HepG2 (cell line): ENCODE measurements at regions not wholly inside any gene's neighbourhood (a gene's known extent, or its start where the extent isn't known, plus 50 kb on each side); places are given as distances from the start of the nearest gene placed in this dataset.

Source experiments
- ATAC-seq: fragments of 200-7000 bp; cut with Tn5 transposase; 3 replicates; pipeline ENCODE4 v1.9.1; 2020; ENCODE audit warnings: mild to moderate bottlenecking, moderate library complexity
- BruUV-seq: library from RNA; stranded (reverse); fragments of 400-500 nt; replicated peaks from 2 replicates; lab custom pipeline; 2021; lab: Mats Ljungman, UMichigan
- CTCF ChIA-PET: fragments of 300-600 bp; formaldehyde crosslinking; extraction: SDS; loops from one replicate; lab custom pipeline; 2021; ENCODE audit warnings: low total read pairs, inconsistent platforms, low intra/inter-chr PET ratio; lab: Yijun Ruan, JAX
- POLR2A ChIA-PET: fragments of 350-600 bp; sonication (Branson Sonifier 250); formaldehyde crosslinking; loops from one replicate; lab custom pipeline; 2020; ENCODE audit warnings: antibody characterized with exemption, inconsistent platforms; lab: Yijun Ruan, JAX
- DNase-seq: peaks from one replicate; pipeline ENCODE4 v3.0.0-alpha.2; 2015; ENCODE audit warnings: low spot score
- FAIRE-seq: peaks from 3 replicates; lab custom pipeline; 2011; peaks lifted over from hg19 to GRCh38; lab: Jason Lieb, UNC
- H2AFZ ChIP-seq: one replicate; pipeline ENCODE4 v1.6.1; 2011; ENCODE audit warnings: low read length, inconsistent platforms
- H3K27ac ChIP-seq: fragments of 300-600 bp; 3 replicates; pipeline ENCODE4 v1.8.0; 2011; ENCODE audit warnings: mixed run types, mild to moderate bottlenecking, mixed read lengths, low read length, inconsistent platforms; ENCODE audit not compliant: insufficient read depth; ENCODE audit errors: extremely low read length
- H3K27me3 ChIP-seq, 2 experiments: fragments of 200-600 bp in 1 of 2; 2 replicates in 1 of 2; 3 replicates in 1 of 2; pipeline versions ENCODE4 v1.6.0 to v1.8.0; 2011; ENCODE audit warnings: low read length in 2 of 2, mild to moderate bottlenecking in 2 of 2, moderate library complexity in 2 of 2, inconsistent platforms in 1 of 2; ENCODE audit not compliant: insufficient read depth in 2 of 2, control insufficient read depth in 1 of 2
- H3K36me3 ChIP-seq, 2 experiments: fragments of 200-600 bp in 1 of 2; replicated peaks in 1 of 2; 2 replicates in 1 of 2; 3 replicates in 1 of 2; pipeline versions ENCODE4 v1.5.1 to v1.8.0; 2011; ENCODE audit warnings: low read length in 2 of 2, inconsistent platforms in 1 of 2; ENCODE audit not compliant: insufficient read depth in 2 of 2, control insufficient read depth in 1 of 2
- H3K4me1 ChIP-seq: 2 replicates; pipeline ENCODE4 v1.5.1; 2012; ENCODE audit warnings: low read length, inconsistent platforms; ENCODE audit not compliant: insufficient read depth
- H3K4me2 ChIP-seq: 2 replicates; pipeline ENCODE4 v1.6.0; 2011; ENCODE audit warnings: low read depth, low read length, inconsistent platforms
- H3K4me3 ChIP-seq, 3 experiments: fragments of 200-600 bp in 1 of 3; sonication (generic), shearing (Covaris generic) in 1 of 3; replicated peaks in 1 of 3; 2 replicates each; pipeline ENCODE4 v1.5.1; 2011 to 2016; ENCODE audit warnings: low read length in 3 of 3, inconsistent platforms in 2 of 3, low read depth in 2 of 3, mild to moderate bottlenecking in 2 of 3, control low read depth in 1 of 3, mixed read lengths in 1 of 3; ENCODE audit not compliant: insufficient read depth in 1 of 3
- H3K79me2 ChIP-seq: one replicate; pipeline ENCODE4 v1.6.1; 2011; ENCODE audit warnings: low read length, inconsistent platforms; ENCODE audit not compliant: insufficient read depth
- H3K9ac ChIP-seq: 2 replicates; pipeline ENCODE4 v1.6.0; 2011; ENCODE audit warnings: mild to moderate bottlenecking, low read depth, low read length, inconsistent platforms; ENCODE audit not compliant: insufficient read depth
- H3K9me3 ChIP-seq: 2 replicates; pipeline ENCODE4 v1.5.1; 2012; ENCODE audit warnings: mild to moderate bottlenecking, low read length
- H4K20me1 ChIP-seq: 2 replicates; pipeline ENCODE4 v1.6.0; 2011; ENCODE audit warnings: inconsistent platforms, mild to moderate bottlenecking, low read length, moderate library complexity; ENCODE audit not compliant: insufficient read depth
- KLF6 ChIP-seq: IDR thresholded peaks from 2 replicates; pipeline ENCODE4 v1.8.0; 2016; ENCODE audit warnings: missing biosample characterization, missing genetic modification reagents
- MEF2D ChIP-seq: sonication (generic); formaldehyde crosslinking; IDR thresholded peaks from 2 replicates; pipeline ENCODE4 v1.5.1; 2020; ENCODE audit warnings: mild to moderate bottlenecking, missing genetic modification reagents
- NFAT5 ChIP-seq: sonication (generic); formaldehyde crosslinking; IDR thresholded peaks from 2 replicates; pipeline ENCODE4 v1.4.0; 2020; ENCODE audit warnings: missing genetic modification reagents
- REPIN1 ChIP-seq: sonication (generic); formaldehyde crosslinking; IDR thresholded peaks from 2 replicates; pipeline ENCODE4 v1.8.0; 2022; ENCODE audit warnings: missing genetic modification reagents, low read depth, mild to moderate bottlenecking, borderline replicate concordance
- ZFYVE20 ChIP-seq: sonication (generic); formaldehyde crosslinking; IDR thresholded peaks from 2 replicates; pipeline ENCODE4 v1.8.0; 2023; ENCODE audit warnings: low read depth, mild to moderate bottlenecking, moderate library complexity, missing genetic modification reagents, borderline replicate concordance
- ZNF562 ChIP-seq: sonication (generic); formaldehyde crosslinking; IDR thresholded peaks from 2 replicates; pipeline ENCODE4 v1.8.0; 2022; ENCODE audit warnings: missing genetic modification reagents, borderline replicate concordance
- ZNF615 ChIP-seq: sonication (generic); formaldehyde crosslinking; IDR thresholded peaks from 2 replicates; pipeline ENCODE4 v1.5.0; 2020; ENCODE audit warnings: mild to moderate bottlenecking, missing genetic modification reagents, borderline replicate concordance
- WGBS: methylation state at CpG from one replicate; pipeline ENCODE4 v1.1.6; 2017; ENCODE audit warnings: low lambda C conversion rate; 5-methylcytosine and 5-hydroxymethylcytosine counted together
- in situ Hi-C: cut with HindIII; loops from 2 replicates; pipeline ENCODE4 v1.10.0; 2017; ENCODE audit warnings: low pct_unique_long_range_greater_than_20kb; ENCODE audit not compliant: extremely low pct_ligation_motif_present
- intact Hi-C: fragments of 100-400 bp; cut with micrococcal nuclease; formaldehyde crosslinking; loops from one replicate; pipeline ENCODE4 v1.10.0; 2022; ENCODE audit not compliant: unreplicated experiment
- TF ChIP-seq, protein P1 (sequence below): sonication (generic); formaldehyde crosslinking; IDR thresholded peaks from 2 replicates; pipeline ENCODE4 v1.8.0; 2022; ENCODE audit warnings: missing genetic modification reagents, low read depth, mild to moderate bottlenecking, borderline replicate concordance

GRCh38 chr9:106528158-106528557, 334.8 kb upstream of the ZNF462 start (continued):
- TF ChIP-seq ZNF615 (CRISPR knock-in tag): no peak
- TF ChIP-seq, all 625 proteins: peak for 0

DNA sequence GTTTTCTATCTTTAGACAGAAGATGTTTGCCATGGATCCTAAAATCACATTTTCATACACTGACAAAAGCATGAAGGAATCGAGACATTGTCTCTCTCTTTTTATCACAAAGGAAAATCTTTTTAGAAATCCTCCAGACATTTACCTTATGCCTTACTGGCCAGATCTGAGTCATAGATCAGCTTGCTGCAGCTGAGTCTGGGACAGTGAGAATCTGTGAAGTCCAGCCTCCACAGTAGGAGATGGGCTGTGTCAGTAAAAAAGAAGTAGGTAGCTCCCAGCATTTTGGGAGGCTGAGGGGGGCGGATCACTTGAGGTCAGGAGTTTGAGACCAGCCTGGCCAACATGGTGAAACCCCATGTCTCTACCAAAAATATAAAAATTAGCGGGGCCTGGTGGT, 333.4 kb upstream of the ZNF462 start:
- no peak for DNase-seq
- in situ Hi-C loops: no loop called here
- Histone ChIP-seq H3K79me2 (no peaks in the 10 kb centered on the region), H3K4me1 (no peaks in the 10 kb centered on the region)
- no TSS peak for BruUV-seq
- CTCF ChIA-PET: no interaction called here
- ATAC-seq: no peak
- intact Hi-C loops: no loop called here
- TF ChIP-seq MEF2D (CRISPR knock-in tag) (no peak), ZFYVE20 (CRISPR knock-in tag) (no peak), NFAT5 (no peak), REPIN1 (CRISPR knock-in tag) (no peak), ZNF562 (CRISPR knock-in tag) (no peak), KLF6 (no peak)
- TF ChIP-seq, protein P1, sequence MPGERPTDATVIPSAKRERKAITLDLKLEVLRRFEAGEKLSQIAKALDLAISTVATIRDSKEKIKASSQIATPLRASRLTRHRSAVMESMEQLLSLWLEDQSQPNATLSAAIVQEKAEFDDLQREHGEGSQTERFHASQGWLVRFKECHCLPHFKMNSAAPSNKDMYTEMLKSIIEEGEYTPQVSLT: no peak
- TF ChIP-seq, all 625 proteins: peak for 0
- H3K9ac ChIP-seq: no peak overlapping the region
- H3K36me3 ChIP-seq: no peaks in the 10 kb centered on the region
- H2AFZ ChIP-seq: no peak overlapping the region
- H3K4me2 ChIP-seq: no peak overlapping the region
- no peaks in the 10 kb centered on the region for H3K9me3 ChIP-seq
- H3K27me3 ChIP-seq: no peaks in the 10 kb centered on the region
- FAIRE-seq: no peak
- H3K27ac ChIP-seq: no peak overlapping the region
- H4K20me1 ChIP-seq: no peaks in the 10 kb centered on the region
- POLR2A ChIA-PET: no interaction called here
- WGBS: 20% methylated on average over 3 of the region's 3 CpGs
- H3K4me3 ChIP-seq: no peak overlapping the region
